C4-2B (cell line): ENCODE measurements at regions not wholly inside any gene's neighbourhood (a gene's known extent, or its start where the extent isn't known, plus 50 kb on each side); places are given as distances from the start of the nearest gene placed in this dataset.

Experiments
- CTCF ChIP-seq: fragments of 450-650 bp; conservative IDR thresholded peaks from 2 replicates; pipeline ENCODE4 v1.5.1; 2017; ENCODE audit warnings: mild to moderate bottlenecking
- ZFX ChIP-seq: fragments of 450-650 bp; IDR thresholded peaks from 2 replicates; pipeline ENCODE4 v1.6.1; 2017

- TF ChIP-seq CTCF = no peak
- TF ChIP-seq ZFX = no peak
These were observed 63.3 kb upstream of the ARHGAP29 start for GRCh38 chr1:94300731-94301130.
